Globus pallidus (tissue), 1 donor: ENCODE measurements at regions not wholly inside any gene's neighbourhood (a gene's known extent, or its start where the extent isn't known, plus 50 kb on each side); places are given as distances from the start of the nearest gene placed in this dataset.
"Not testable (repeated sequence)": the region's sequence is repeated elsewhere in the genome, so short reads cannot be mapped to it uniquely, and the experiment has no call there.

Experiments used
- DNase-seq: peaks from one replicate; pipeline ENCODE4 v3.0.0-alpha.2; 2015; ENCODE audit warnings: low spot score

GRCh38 chr2:38146907-38147307 is 71.0 kb upstream of the CYP1B1 start:
- DNase-seq = no peak

DNA sequence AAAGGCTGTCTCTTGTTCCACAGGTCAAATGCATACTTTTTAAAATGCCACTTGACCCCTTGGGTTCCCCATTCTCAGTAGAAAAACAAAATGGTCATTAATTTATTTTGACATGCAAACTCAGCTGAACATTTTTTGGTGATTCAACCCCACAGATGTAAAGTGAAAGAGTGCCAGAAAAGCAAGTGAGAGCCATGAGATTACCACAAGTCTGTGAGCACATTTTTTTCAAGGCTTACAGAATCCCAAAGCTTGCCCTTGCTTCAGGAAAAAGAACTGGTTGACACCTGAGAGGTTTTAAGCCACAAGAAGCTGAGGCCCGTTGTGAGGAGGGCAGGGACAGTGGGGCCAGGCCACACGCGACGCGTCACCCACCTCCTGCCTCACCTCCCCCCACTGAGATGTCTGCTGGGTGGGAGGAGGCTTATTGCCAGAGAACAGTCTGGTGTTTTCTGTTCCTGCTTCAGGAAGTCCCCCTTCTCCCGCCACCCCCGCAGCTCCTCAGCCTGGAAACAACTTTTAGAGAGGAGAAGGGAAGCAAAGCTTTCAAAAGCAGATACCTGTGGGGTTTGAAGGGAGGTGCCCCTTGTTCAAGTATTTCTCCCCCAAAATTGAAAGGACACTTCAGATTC is 70.4 kb upstream of the CYP1B1 start:
- no peak for DNase-seq

GRCh38 chr2:38145236-38145635 is 69.3 kb upstream of the CYP1B1 start:
- DNase-seq = no peak

DNA sequence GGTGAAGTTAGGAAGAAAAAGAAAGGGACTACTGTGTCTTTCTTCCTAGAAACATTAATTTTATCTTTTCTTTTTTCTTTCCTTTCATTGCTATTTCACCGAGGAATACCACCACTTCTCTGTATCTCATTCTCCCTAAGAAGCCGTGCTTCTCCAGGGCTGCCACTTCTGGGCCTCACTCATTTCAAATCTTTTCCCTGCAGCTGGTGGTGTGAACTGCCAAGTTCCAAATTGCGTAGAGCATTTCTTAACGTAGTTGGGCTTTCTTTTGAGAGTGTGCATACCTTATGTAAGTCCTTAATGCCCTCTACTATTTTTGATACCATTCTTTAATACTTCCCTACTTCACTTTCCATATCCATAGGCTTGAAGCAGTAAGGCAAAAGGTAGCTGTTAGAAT is 66.7 kb upstream of the CYP1B1 start:
- DNase-seq = no peak

- no peak for DNase-seq
These were observed 65.5 kb upstream of the CYP1B1 start for GRCh38 chr2:38141501-38141900.

- no peak for DNase-seq
These were observed 63.0 kb upstream of the CYP1B1 start for GRCh38 chr2:38138996-38139395.

GRCh38 chr2:38138419-38138818 is 62.5 kb upstream of the CYP1B1 start:
- no peak for DNase-seq

DNA sequence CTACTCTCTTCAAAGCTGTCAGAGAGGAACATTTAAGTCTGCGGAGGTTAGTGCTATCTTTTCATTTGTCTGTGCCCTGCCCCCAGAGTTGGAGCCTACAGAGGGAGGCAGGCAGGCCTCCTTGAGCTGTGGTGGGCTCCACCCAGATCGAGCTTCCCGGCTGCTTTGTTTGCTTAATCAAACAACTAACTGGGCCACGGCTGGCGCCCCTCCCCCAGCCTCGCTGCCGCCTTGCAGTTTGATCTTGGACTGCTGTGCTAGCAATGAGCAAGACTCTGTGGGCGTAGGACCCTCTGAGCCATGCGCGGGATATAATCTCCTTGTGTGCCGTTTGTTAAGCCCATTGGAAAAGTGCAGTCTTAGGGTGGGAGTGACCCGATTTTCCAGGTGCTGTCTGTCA is 62.0 kb upstream of the CYP1B1 start:
- DNase-seq = not testable (repeated sequence)

DNA sequence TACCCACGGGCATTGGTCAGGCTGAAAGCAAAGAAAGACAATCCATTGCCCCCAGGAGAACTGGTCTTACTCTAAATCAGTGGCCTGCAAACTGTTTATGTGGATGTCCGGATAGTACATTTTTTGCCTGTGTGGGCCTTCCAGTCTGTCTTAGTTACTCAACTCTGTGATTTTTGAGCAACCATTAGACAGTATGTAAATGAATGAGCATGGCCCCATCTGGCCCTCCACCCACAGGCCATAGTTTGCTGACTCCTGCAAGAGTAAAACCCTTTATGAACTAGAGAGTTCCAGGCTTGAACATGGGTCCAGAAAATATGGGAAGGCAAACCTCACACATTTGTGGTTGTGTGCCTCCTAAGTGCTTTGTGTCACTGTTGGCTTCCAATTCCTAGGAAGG is 55.7 kb upstream of the CYP1B1 start:
- no peak for DNase-seq

- DNase-seq = no peak
These were observed 54.9 kb upstream of the CYP1B1 start for GRCh38 chr2:38130876-38131275.

- no peak for DNase-seq
These were observed 54.0 kb upstream of the CYP1B1 start for GRCh38 chr2:38129987-38130386.

GRCh38 chr2:38129481-38129880 is 53.5 kb upstream of the CYP1B1 start:
- no peak for DNase-seq

GRCh38 chr2:38128653-38129052 is 52.7 kb upstream of the CYP1B1 start:
- peak; percentile 57 for DNase-seq

- DNase-seq = no peak
These were observed 51.3 kb upstream of the CYP1B1 start for GRCh38 chr2:38127277-38127676.

GRCh38 chr2:38125842-38126241 is 49.9 kb upstream of the CYP1B1 start:
- no peak for DNase-seq
